HCT116 (cell line): ENCODE measurements at regions not wholly inside any gene's neighbourhood (a gene's known extent, or its start where the extent isn't known, plus 50 kb on each side); places are given as distances from the start of the nearest gene placed in this dataset.

Experiments
- ATAC-seq: fragments of 200-7000 bp; cut with Tn5 transposase; 2 replicates; pipeline ENCODE4 v1.9.1; 2020; ENCODE audit warnings: mild to moderate bottlenecking, moderate library complexity
- BruUV-seq: library from RNA; stranded (reverse); fragments of 400-500 nt; replicated peaks from 2 replicates; lab custom pipeline; 2021; lab: Mats Ljungman, UMichigan
- CTCF ChIA-PET: fragments of 300-600 bp; sonication (Branson Sonifier 250); formaldehyde crosslinking; loops from one replicate; lab custom pipeline; 2021; ENCODE audit warnings: antibody characterized with exemption; lab: Charles Lee
- POLR2A ChIA-PET: fragments of 300-600, 350-600 bp; sonication (Branson Sonifier 250); formaldehyde crosslinking; loops from one replicate; lab custom pipeline; 2021; ENCODE audit warnings: antibody characterized with exemption; lab: Charles Lee
- RAD21 ChIA-PET, 2 experiments: fragments of 300-600 bp; sonication (Branson Sonifier 250); formaldehyde crosslinking; loops; one replicate each; lab custom pipeline; 2023; ENCODE audit warnings: low total read pairs in 2 of 2; ENCODE audit not compliant: uncharacterized antibody in 2 of 2, unreplicated experiment in 2 of 2, low non-redundant PET in 1 of 2; lab: Charles Lee
- DNase-seq: peaks from one replicate; pipeline ENCODE4 v3.0.0-alpha.2; 2010; ENCODE audit warnings: low read depth, low spot score
- H2AFZ ChIP-seq: fragments of 200-600 bp; shearing (Covaris generic), sonication (generic); 2 replicates; pipeline ENCODE4 v1.6.1; 2017; ENCODE audit warnings: low read depth, mixed run types, mixed read lengths, antibody characterized with exemption, low read length; ENCODE audit not compliant: poor library complexity, severe bottlenecking
- H3K27ac ChIP-seq: 2 replicates; pipeline ENCODE4 v1.5.1; 2012; ENCODE audit warnings: low read depth, low read length
- H3K27me3 ChIP-seq: fragments of 200-600 bp; sonication (generic); 2 replicates; pipeline ENCODE4 v1.6.1; 2016; ENCODE audit warnings: mixed run types, low read length, mixed read lengths; ENCODE audit not compliant: insufficient read depth
- H3K36me3 ChIP-seq, 2 experiments: fragments of 200-500 bp in 1 of 2; fragments of 200-600 bp in 1 of 2; sonication (Bioruptor generic) in 1 of 2; sonication (generic) in 1 of 2; 2 replicates each; pipeline versions ENCODE4 v1.5.1 to v1.6.1; 2014 to 2016; ENCODE audit warnings: low read length in 2 of 2, inconsistent platforms in 1 of 2, mixed read lengths in 1 of 2, mixed run types in 1 of 2; ENCODE audit not compliant: insufficient read depth in 2 of 2, control insufficient read depth in 1 of 2
- H3K4me1 ChIP-seq, 2 experiments: fragments of 200-600 bp in 1 of 2; sonication (generic) in 1 of 2; 2 replicates each; pipeline versions ENCODE4 v1.5.1 to v1.6.1; 2012 to 2017; ENCODE audit warnings: low read length in 2 of 2, inconsistent platforms in 1 of 2, mild to moderate bottlenecking in 1 of 2, mixed read lengths in 1 of 2, mixed run types in 1 of 2, moderate library complexity in 1 of 2; ENCODE audit not compliant: insufficient read depth in 2 of 2, control insufficient read depth in 1 of 2
- H3K4me2 ChIP-seq: fragments of 200-600 bp; sonication (generic); 2 replicates; pipeline ENCODE4 v1.6.1; 2017; ENCODE audit warnings: mixed run types, low read length, mixed read lengths
- H3K4me3 ChIP-seq, 2 experiments: fragments of 200-600 bp in 1 of 2; sonication (generic) in 1 of 2; replicated peaks in 1 of 2; 2 replicates each; pipeline ENCODE4 v1.5.1; 2011 to 2016; ENCODE audit warnings: low read length in 2 of 2, control low read depth in 1 of 2, low read depth in 1 of 2, mild to moderate bottlenecking in 1 of 2, mixed read lengths in 1 of 2, mixed run types in 1 of 2
- H3K79me2 ChIP-seq: fragments of 200-600 bp; sonication (generic); 2 replicates; pipeline ENCODE4 v1.6.1; 2017; ENCODE audit warnings: mild to moderate bottlenecking, mixed run types, low read length, moderate library complexity, mixed read lengths; ENCODE audit not compliant: insufficient read depth
- H3K9ac ChIP-seq: fragments of 200-600 bp; sonication (generic); 2 replicates; pipeline ENCODE4 v1.6.1; 2016; ENCODE audit warnings: low read length, mixed read lengths
- H3K9me2 ChIP-seq: fragments of 200-600 bp; sonication (generic), shearing (Covaris generic); 2 replicates; pipeline ENCODE4 v1.6.1; 2017; ENCODE audit warnings: mixed run types, mild to moderate bottlenecking, moderate library complexity; ENCODE audit not compliant: insufficient read depth
- H3K9me3 ChIP-seq, 2 experiments: fragments of 200-500 bp in 1 of 2; fragments of 200-600 bp in 1 of 2; sonication (Bioruptor generic) in 1 of 2; sonication (generic) in 1 of 2; 2 replicates each; pipeline ENCODE4 v1.6.1; 2014 to 2017; ENCODE audit warnings: low read length in 2 of 2, mixed read lengths in 2 of 2, inconsistent platforms in 1 of 2, low read depth in 1 of 2, mild to moderate bottlenecking in 1 of 2, mixed run types in 1 of 2, moderate library complexity in 1 of 2; ENCODE audit not compliant: control insufficient read depth in 1 of 2, insufficient read depth in 1 of 2
- H4K20me1 ChIP-seq: fragments of 200-600 bp; sonication (generic), shearing (Covaris generic); 2 replicates; pipeline ENCODE4 v1.6.1; 2017; ENCODE audit warnings: mixed run types, mild to moderate bottlenecking, moderate library complexity; ENCODE audit not compliant: insufficient read depth
- EZH2phosphoT487 ChIP-seq: fragments of 200-600 bp; IDR thresholded peaks from 2 replicates; pipeline ENCODE4 v1.6.1; 2018; ENCODE audit warnings: antibody characterized with exemption, borderline replicate concordance
- FOSL1 ChIP-seq: IDR thresholded peaks from 2 replicates; pipeline ENCODE4 v1.6.1; 2012; ENCODE audit warnings: low read depth
- JUND ChIP-seq: IDR thresholded peaks from 2 replicates; pipeline ENCODE4 v1.6.1; 2012
- MAX ChIP-seq: IDR thresholded peaks from 2 replicates; pipeline ENCODE4 v1.6.1; 2012
- POLR2A ChIP-seq: IDR thresholded peaks from 2 replicates; pipeline ENCODE4 v1.7.0; 2011; ENCODE audit warnings: borderline replicate concordance; ENCODE audit not compliant: insufficient read depth, insufficient read length; ENCODE audit errors: extremely low read depth
- POLR2AphosphoS5 ChIP-seq: IDR thresholded peaks from 2 replicates; pipeline ENCODE4 v1.6.1; 2011; ENCODE audit warnings: mild to moderate bottlenecking, low read depth, low read length, moderate library complexity
- RAD21 ChIP-seq: IDR thresholded peaks from 2 replicates; pipeline ENCODE4 v1.6.1; 2012; ENCODE audit warnings: low read depth, mild to moderate bottlenecking
- REST ChIP-seq: IDR thresholded peaks from 2 replicates; pipeline ENCODE4 v1.6.1; 2012; ENCODE audit warnings: low read depth
- ZFX ChIP-seq: fragments of 450-650 bp; IDR thresholded peaks from 2 replicates; pipeline ENCODE4 v1.6.1; 2017
- intact Hi-C: fragments of 100-400 bp; cut with micrococcal nuclease; formaldehyde crosslinking; loops from 2 replicates; pipeline ENCODE4 v1.10.0; 2022
- TF ChIP-seq, protein P1 (sequence below): IDR thresholded peaks from 2 replicates; pipeline ENCODE4 v1.6.1; 2012
- TF ChIP-seq, protein P2 (sequence below): IDR thresholded peaks from 2 replicates; pipeline ENCODE4 v1.6.1; 2011; ENCODE audit warnings: mild to moderate bottlenecking, low read length, moderate library complexity; ENCODE audit not compliant: insufficient replicate concordance; ENCODE audit errors: extremely low read depth

- no peaks in the 10 kb centered on the region for H4K20me1 ChIP-seq
- H2AFZ ChIP-seq: no peak overlapping the region
- CTCF ChIA-PET: interaction anchor here (1.6 kb wide), 1 partner anchor 21 kb away, joined by 4 read pairs; no protein-coding TSS in a partner anchor
- no peak overlapping the region for H3K9ac ChIP-seq
- H3K4me1 ChIP-seq: no peaks in the 10 kb centered on the region
- intact Hi-C loops: no loop called here
- H3K9me2 ChIP-seq: no peaks in the 10 kb centered on the region
- peaks cover 20% of the 10 kb centered on the region; the same call in 1 of the 2 replicates for H3K27me3 ChIP-seq
- ATAC-seq (no peak), DNase-seq (no peak)
- no peak overlapping the region for H3K4me2 ChIP-seq
- no peaks in the 10 kb centered on the region for H3K36me3 ChIP-seq
- H3K79me2 ChIP-seq: no peaks in the 10 kb centered on the region
- H3K4me3 ChIP-seq: no peak overlapping the region
- no peak for TF ChIP-seq POLR2AphosphoS5
- TF ChIP-seq FOSL1: no peak
- TF ChIP-seq, protein P1, sequence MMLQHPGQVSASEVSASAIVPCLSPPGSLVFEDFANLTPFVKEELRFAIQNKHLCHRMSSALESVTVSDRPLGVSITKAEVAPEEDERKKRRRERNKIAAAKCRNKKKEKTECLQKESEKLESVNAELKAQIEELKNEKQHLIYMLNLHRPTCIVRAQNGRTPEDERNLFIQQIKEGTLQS: no peak
- no peak for TF ChIP-seq MAX
- no peak for TF ChIP-seq EZH2phosphoT487
- TF ChIP-seq JUND: no peak
- no peak for TF ChIP-seq RAD21
- TF ChIP-seq, protein P2, sequence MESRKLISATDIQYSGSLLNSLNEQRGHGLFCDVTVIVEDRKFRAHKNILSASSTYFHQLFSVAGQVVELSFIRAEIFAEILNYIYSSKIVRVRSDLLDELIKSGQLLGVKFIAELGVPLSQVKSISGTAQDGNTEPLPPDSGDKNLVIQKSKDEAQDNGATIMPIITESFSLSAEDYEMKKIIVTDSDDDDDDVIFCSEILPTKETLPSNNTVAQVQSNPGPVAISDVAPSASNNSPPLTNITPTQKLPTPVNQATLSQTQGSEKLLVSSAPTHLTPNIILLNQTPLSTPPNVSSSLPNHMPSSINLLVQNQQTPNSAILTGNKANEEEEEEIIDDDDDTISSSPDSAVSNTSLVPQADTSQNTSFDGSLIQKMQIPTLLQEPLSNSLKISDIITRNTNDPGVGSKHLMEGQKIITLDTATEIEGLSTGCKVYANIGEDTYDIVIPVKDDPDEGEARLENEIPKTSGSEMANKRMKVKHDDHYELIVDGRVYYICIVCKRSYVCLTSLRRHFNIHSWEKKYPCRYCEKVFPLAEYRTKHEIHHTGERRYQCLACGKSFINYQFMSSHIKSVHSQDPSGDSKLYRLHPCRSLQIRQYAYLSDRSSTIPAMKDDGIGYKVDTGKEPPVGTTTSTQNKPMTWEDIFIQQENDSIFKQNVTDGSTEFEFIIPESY: no peak
- no peak for TF ChIP-seq ZFX
- TF ChIP-seq POLR2A: no peak
- TF ChIP-seq REST: no peak
- RAD21 ChIA-PET: no interaction called here
- H3K27ac ChIP-seq: no peak overlapping the region
- POLR2A ChIA-PET: no interaction called here
- no peaks in the 10 kb centered on the region for H3K9me3 ChIP-seq
- no TSS peak for BruUV-seq
Observed at GRCh38 chr17:34521955-34522354, 57.4 kb upstream of the TMEM132E start.
